ENCODE measurements at regions not wholly inside any gene's neighbourhood (a gene's known extent, or its start where the extent isn't known, plus 50 kb on each side); places are given as distances from the start of the nearest gene placed in this dataset.

DNA sequence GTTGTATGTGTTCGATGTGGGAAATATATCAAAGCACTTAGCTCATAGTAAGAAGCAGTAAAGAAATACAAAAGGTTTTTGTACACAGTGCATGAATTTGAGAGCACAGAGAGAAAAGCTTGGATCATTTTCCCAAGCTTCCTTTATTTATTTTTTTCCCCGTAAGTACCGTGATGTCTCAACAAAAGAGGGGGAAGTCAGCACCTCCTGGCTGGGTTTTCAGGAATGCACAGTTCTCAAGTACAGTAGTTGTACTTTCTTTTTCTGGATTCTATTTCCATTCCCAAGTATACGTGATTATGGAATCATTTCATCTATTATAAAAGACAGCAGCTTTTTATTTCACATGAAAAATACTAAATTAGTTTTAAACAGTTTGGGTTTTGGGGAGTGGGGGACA, 171.5 kb upstream of the EDNRA start:
- DNase-seq (ENCODE audit: low read depth in 1 of 2, low spot score in 2 of 2) (no peak), FAIRE-seq (no peak)
- Histone ChIP-seq H3K56ac (replicated peaks; ENCODE audit: insufficient read length, low read depth, low read length) (no peak overlapping the region), H4K5ac (ENCODE audit: insufficient read length, low read depth, low read length) (no peak overlapping the region), H4K8ac (ENCODE audit: extremely low read depth, insufficient read depth, low read length) (no peak overlapping the region), H3K18ac (ENCODE audit: extremely low read depth, low read length) (no peak overlapping the region), H2BK20ac (ENCODE audit: low read length) (no peak overlapping the region), H2BK12ac (ENCODE audit: low read depth, low read length) (no peak overlapping the region), H3K4me2 (ENCODE audit: insufficient read depth in 1 of 2, low read depth in 2 of 2, low read length in 2 of 2) (no peak overlapping the region), H3K4ac (replicated peaks; ENCODE audit: insufficient read length, low read depth, low read length) (no peak overlapping the region), H3K36me3 (ENCODE audit: control insufficient read depth in 2 of 4, insufficient read depth in 4 of 4, low read length in 3 of 4) (no peaks in the 10 kb centered on the region), H3K27ac (ENCODE audit: low read depth, low read length) (no peak overlapping the region), H3K23ac (ENCODE audit: insufficient read length) (no peak overlapping the region), H2AFZ (ENCODE audit: low read length) (no peak overlapping the region), H3K4me1 (replicated peaks in 1 of 4; ENCODE audit: control insufficient read depth in 3 of 4, insufficient read depth in 4 of 4, low read length in 3 of 4) (no peaks in the 10 kb centered on the region), H3K79me1 (ENCODE audit: low read depth, low read length) (no peaks in the 10 kb centered on the region), H2BK120ac (replicated peaks; ENCODE audit: low read depth, low read length) (no peak overlapping the region), H2BK5ac (ENCODE audit: low read depth, low read length) (no peak overlapping the region), H3K23me2 (ENCODE audit: low read depth, low read length) (no peaks in the 10 kb centered on the region), H2BK15ac (ENCODE audit: low read length) (no peak overlapping the region), H3K9me3 (ENCODE audit: insufficient read depth in 2 of 2, low read depth in 1 of 2, low read length in 1 of 2) (no peaks in the 10 kb centered on the region), H4K20me1 (replicated peaks in 1 of 2; ENCODE audit: control insufficient read depth in 1 of 2, insufficient read depth in 2 of 2, low read length in 2 of 2) (no peaks in the 10 kb centered on the region), H4K91ac (replicated peaks; ENCODE audit: insufficient read length, low read length) (no peak overlapping the region), H3K14ac (ENCODE audit: insufficient read length) (no peak overlapping the region), H3K79me2 (ENCODE audit: control insufficient read depth in 1 of 2, insufficient read depth in 2 of 2, low read length in 2 of 2) (no peaks in the 10 kb centered on the region), H3K4me3 (ENCODE audit: extremely low read depth in 1 of 4, insufficient read depth in 2 of 4, low read depth in 3 of 4, low read length in 4 of 4) (no peak overlapping the region), H3K27me3 (replicated peaks in 1 of 4; ENCODE audit: control insufficient read depth in 3 of 4, extremely low read depth in 1 of 4, insufficient read depth in 3 of 4, low read length in 3 of 4) (no peaks in the 10 kb centered on the region), H3K9ac (replicated peaks in 1 of 4; ENCODE audit: extremely low read depth in 1 of 4, low read depth in 3 of 4, low read length in 3 of 4) (no peak overlapping the region), H2AK5ac (ENCODE audit: low read depth, low read length) (no peak overlapping the region)
- WGBS, 2 experiments (ENCODE audit: extremely low coverage in 1 of 2, insufficient coverage in 1 of 2, insufficient read length in 1 of 2, insufficient replicate concordance in 2 of 2, low coverage in 1 of 2, low lambda C conversion rate in 2 of 2, missing lambda C conversion rate in 1 of 2): 93% methylated on average over 4 of the region's 4 CpGs; no CpG with 5 or more reads in 1 of the 2 experiments
- ChIA-PET CTCF (ENCODE audit: partially characterized antibody) (interaction anchor here (1.2 to 1.7 kb wide), 2 partner anchors 9 to 280 kb away, joined by 3 to 5 read pairs; no protein-coding TSS in a partner anchor), POLR2A (ENCODE audit: partially characterized antibody) (no interaction called here)
- TF ChIP-seq TEAD4 (IDR thresholded peaks at IDR 0.05; ENCODE audit: low read depth, low read length) (no peak), PHF8 (conservative IDR thresholded peaks at IDR 0.05; ENCODE audit: low read depth, low read length) (no peak), CHD2 (IDR thresholded peaks at IDR 0.05; ENCODE audit: low read length) (no peak), BCL11A (IDR thresholded peaks at IDR 0.05; ENCODE audit: low read depth in 2 of 2, low read length in 2 of 2) (no peak), FOSL1 (IDR thresholded peaks at IDR 0.05; ENCODE audit: insufficient read depth, low read depth, low read length) (no peak), JUN (IDR thresholded peaks at IDR 0.05; ENCODE audit: low read depth, low read length) (no peak), RAD21 (IDR thresholded peaks at IDR 0.05 in 1 of 2, conservative IDR thresholded peaks at IDR 0.05 in 1 of 2; ENCODE audit: low read depth in 2 of 2, low read length in 2 of 2) (no peak), HDAC6 (IDR thresholded peaks at IDR 0.05; ENCODE audit: low read depth, low read length) (no peak), EZH2 (IDR thresholded peaks at IDR 0.05; ENCODE audit: low read depth, low read length, severe bottlenecking) (no peak)
- TF ChIP-seq, protein P1, sequence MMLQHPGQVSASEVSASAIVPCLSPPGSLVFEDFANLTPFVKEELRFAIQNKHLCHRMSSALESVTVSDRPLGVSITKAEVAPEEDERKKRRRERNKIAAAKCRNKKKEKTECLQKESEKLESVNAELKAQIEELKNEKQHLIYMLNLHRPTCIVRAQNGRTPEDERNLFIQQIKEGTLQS (IDR thresholded peaks at IDR 0.05; ENCODE audit: insufficient read depth, low read depth, low read length): no peak
- TF ChIP-seq, protein P2, sequence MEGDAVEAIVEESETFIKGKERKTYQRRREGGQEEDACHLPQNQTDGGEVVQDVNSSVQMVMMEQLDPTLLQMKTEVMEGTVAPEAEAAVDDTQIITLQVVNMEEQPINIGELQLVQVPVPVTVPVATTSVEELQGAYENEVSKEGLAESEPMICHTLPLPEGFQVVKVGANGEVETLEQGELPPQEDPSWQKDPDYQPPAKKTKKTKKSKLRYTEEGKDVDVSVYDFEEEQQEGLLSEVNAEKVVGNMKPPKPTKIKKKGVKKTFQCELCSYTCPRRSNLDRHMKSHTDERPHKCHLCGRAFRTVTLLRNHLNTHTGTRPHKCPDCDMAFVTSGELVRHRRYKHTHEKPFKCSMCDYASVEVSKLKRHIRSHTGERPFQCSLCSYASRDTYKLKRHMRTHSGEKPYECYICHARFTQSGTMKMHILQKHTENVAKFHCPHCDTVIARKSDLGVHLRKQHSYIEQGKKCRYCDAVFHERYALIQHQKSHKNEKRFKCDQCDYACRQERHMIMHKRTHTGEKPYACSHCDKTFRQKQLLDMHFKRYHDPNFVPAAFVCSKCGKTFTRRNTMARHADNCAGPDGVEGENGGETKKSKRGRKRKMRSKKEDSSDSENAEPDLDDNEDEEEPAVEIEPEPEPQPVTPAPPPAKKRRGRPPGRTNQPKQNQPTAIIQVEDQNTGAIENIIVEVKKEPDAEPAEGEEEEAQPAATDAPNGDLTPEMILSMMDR (IDR thresholded peaks at IDR 0.05; ENCODE audit: control extremely low read depth in 1 of 3, insufficient read depth in 1 of 3, low read depth in 1 of 3, low read length in 3 of 3): no peak
